GM21381 (cell line): ENCODE measurements at regions not wholly inside any gene's neighbourhood (a gene's known extent, or its start where the extent isn't known, plus 50 kb on each side); places are given as distances from the start of the nearest gene placed in this dataset.

Source experiments
- ATAC-seq: cut with Tn5 transposase; IDR thresholded peaks from one replicate; pipeline ENCODE4 v1.9.1; 2021; ENCODE audit warnings: mild to moderate bottlenecking, moderate library complexity; ENCODE audit not compliant: unreplicated experiment

GRCh38 chr6:98107801-98108200 is 726.6 kb upstream of the POU3F2 start:
- no peak for ATAC-seq

GRCh38 chr6:98116455-98116854 is 717.9 kb upstream of the POU3F2 start:
- no peak for ATAC-seq

GRCh38 chr6:98117068-98117467 is 717.3 kb upstream of the POU3F2 start:
- no peak for ATAC-seq

GRCh38 chr6:98118397-98119045 is 715.9 kb upstream of the POU3F2 start:
- no peak for ATAC-seq

- ATAC-seq: no peak
Measured at GRCh38 chr6:98124171-98124570, 710.2 kb upstream of the POU3F2 start.

GRCh38 chr6:98131290-98131990 is 702.9 kb upstream of the POU3F2 start:
- ATAC-seq: no peak

- ATAC-seq: no peak
Measured at GRCh38 chr6:98136333-98136732, 698.0 kb upstream of the POU3F2 start.

GRCh38 chr6:98137391-98137790 is 697.0 kb upstream of the POU3F2 start:
- ATAC-seq: no peak

GRCh38 chr6:98142839-98143238 is 691.5 kb upstream of the POU3F2 start:
- no peak for ATAC-seq

GRCh38 chr6:98146656-98147055 is 687.7 kb upstream of the POU3F2 start:
- no peak for ATAC-seq

- ATAC-seq: no peak
Measured at GRCh38 chr6:98156580-98156979, 677.8 kb upstream of the POU3F2 start.

- ATAC-seq: no peak
Measured at GRCh38 chr6:98179606-98180005, 654.8 kb upstream of the POU3F2 start.

GRCh38 chr6:98200084-98200483 is 634.3 kb upstream of the POU3F2 start:
- ATAC-seq: no peak

- no peak for ATAC-seq
Measured at GRCh38 chr6:98203170-98203806, 631.1 kb upstream of the POU3F2 start.

GRCh38 chr6:98212468-98212867 is 621.9 kb upstream of the POU3F2 start:
- no peak for ATAC-seq

GRCh38 chr6:98215531-98215930 is 618.8 kb upstream of the POU3F2 start:
- ATAC-seq: no peak

- no peak for ATAC-seq
Measured at GRCh38 chr6:98230250-98230649, 604.1 kb upstream of the POU3F2 start.

- no peak for ATAC-seq
Measured at GRCh38 chr6:98239057-98239456, 595.3 kb upstream of the POU3F2 start.

- no peak for ATAC-seq
Measured at GRCh38 chr6:98241630-98242029, 592.7 kb upstream of the POU3F2 start.

GRCh38 chr6:98254624-98255023 is 579.8 kb upstream of the POU3F2 start:
- no peak for ATAC-seq

GRCh38 chr6:98260382-98260781 is 574.0 kb upstream of the POU3F2 start:
- ATAC-seq: no peak

- no peak for ATAC-seq
Measured at GRCh38 chr6:98272060-98272459, 562.3 kb upstream of the POU3F2 start.
